GM23338 (cell line): ENCODE measurements at regions not wholly inside any gene's neighbourhood (a gene's known extent, or its start where the extent isn't known, plus 50 kb on each side); places are given as distances from the start of the nearest gene placed in this dataset.

Experiments
- ATAC-seq: fragments of 200-7000 bp; cut with Tn5 transposase; 3 replicates; pipeline ENCODE4 v1.9.1; 2020
- DNase-seq: peaks from one replicate; pipeline ENCODE4 v3.0.0-alpha.2; 2015; ENCODE audit warnings: low spot score
- H2AFZ ChIP-seq: fragments of 200-600 bp; sonication (generic); 2 replicates; pipeline ENCODE4 v1.8.0; 2016; ENCODE audit warnings: antibody characterized with exemption, mild to moderate bottlenecking, moderate library complexity
- H3F3A ChIP-seq: fragments of 200-600 bp; sonication (generic); replicated peaks from 2 replicates; pipeline ENCODE4 v1.8.0; 2017; ENCODE audit warnings: antibody characterized with exemption, mixed run types, low read depth
- H3K27ac ChIP-seq: fragments of 200-600 bp; sonication (generic); 2 replicates; pipeline ENCODE4 v1.6.1; 2016; ENCODE audit warnings: low read depth
- H3K27me3 ChIP-seq: fragments of 200-600 bp; sonication (generic); 2 replicates; pipeline ENCODE4 v1.8.0; 2016; ENCODE audit warnings: mild to moderate bottlenecking, mixed run types, moderate library complexity; ENCODE audit not compliant: insufficient read depth
- H3K36me3 ChIP-seq: fragments of 200-600 bp; sonication (generic); 2 replicates; pipeline ENCODE4 v1.8.0; 2016; ENCODE audit warnings: mild to moderate bottlenecking; ENCODE audit not compliant: insufficient read depth
- H3K4me1 ChIP-seq: fragments of 200-600 bp; sonication (generic); 2 replicates; pipeline ENCODE4 v1.8.0; 2016; ENCODE audit warnings: mild to moderate bottlenecking, moderate library complexity; ENCODE audit not compliant: insufficient read depth
- H3K4me2 ChIP-seq: fragments of 200-600 bp; sonication (generic); 2 replicates; pipeline ENCODE4 v1.7.1; 2017; ENCODE audit warnings: mixed run types
- H3K4me3 ChIP-seq: fragments of 200-600 bp; sonication (generic); 2 replicates; pipeline ENCODE4 v1.6.1; 2016; ENCODE audit warnings: mixed run types
- H3K79me2 ChIP-seq: fragments of 200-600 bp; sonication (generic); replicated peaks from 2 replicates; pipeline ENCODE4 v1.8.0; 2017; ENCODE audit warnings: mild to moderate bottlenecking; ENCODE audit not compliant: insufficient read depth
- H3K9me2 ChIP-seq: fragments of 200-600 bp; sonication (generic); 2 replicates; pipeline ENCODE4 v1.8.0; 2017; ENCODE audit not compliant: insufficient read depth
- H4K20me1 ChIP-seq: fragments of 200-600 bp; sonication (generic); replicated peaks from 2 replicates; pipeline ENCODE4 v1.8.0; 2017; ENCODE audit warnings: mild to moderate bottlenecking; ENCODE audit not compliant: insufficient read depth
- H3K27ac Mint-ChIP-seq: 2 replicates; pipeline ENCODE4 v1.8.0; 2020; ENCODE audit warnings: inconsistent platforms, mild to moderate bottlenecking, moderate library complexity, mixed read lengths
- H3K27me3 Mint-ChIP-seq: 3 replicates; pipeline ENCODE4 v1.8.0; 2022; ENCODE audit warnings: low read depth, mild to moderate bottlenecking, moderate library complexity, mixed read lengths, inconsistent platforms; ENCODE audit not compliant: insufficient read depth, poor library complexity
- H3K36me3 Mint-ChIP-seq: 3 replicates; pipeline ENCODE4 v1.8.0; 2021; ENCODE audit warnings: low read depth, mild to moderate bottlenecking, inconsistent platforms, moderate library complexity, mixed read lengths
- H3K4me1 Mint-ChIP-seq: 3 replicates; pipeline ENCODE4 v1.8.0; 2020; ENCODE audit warnings: mild to moderate bottlenecking, inconsistent platforms, mixed read lengths
- H3K4me3 Mint-ChIP-seq: 3 replicates; pipeline ENCODE4 v1.8.0; 2021; ENCODE audit warnings: moderate library complexity, mild to moderate bottlenecking, inconsistent platforms, mixed read lengths
- H3K9me3 Mint-ChIP-seq: 3 replicates; pipeline ENCODE4 v1.8.0; 2020; ENCODE audit warnings: moderate library complexity, mild to moderate bottlenecking, inconsistent platforms, mixed read lengths
- CREB1 ChIP-seq: fragments of 250-450 bp; sonication (Bioruptor Pico); IDR thresholded peaks from 2 replicates; pipeline ENCODE4 v1.5.0; 2020; ENCODE audit warnings: low read depth, mild to moderate bottlenecking, moderate library complexity
- CTCF ChIP-seq, 2 experiments: fragments of 200-600 bp in 1 of 2; sonication (generic) in 1 of 2; conservative IDR thresholded peaks; 2 replicates each; pipeline versions ENCODE4 v1.5.1 to v1.6.1; 2016 to 2017; ENCODE audit warnings: antibody characterized with exemption in 2 of 2, low read depth in 2 of 2, mild to moderate bottlenecking in 2 of 2, moderate library complexity in 1 of 2
- ETS1 ChIP-seq: IDR thresholded peaks from 2 replicates; pipeline ENCODE4 v1.6.1; 2016; ENCODE audit warnings: antibody characterized with exemption
- EZH2 ChIP-seq: fragments of 200-600 bp; sonication (generic); IDR thresholded peaks from one replicate; pipeline ENCODE4 v1.8.0; 2017; ENCODE audit warnings: antibody characterized with exemption, mild to moderate bottlenecking, low read depth; ENCODE audit not compliant: unreplicated experiment
- EZH2phosphoT487 ChIP-seq: fragments of 200-600 bp; sonication (generic); IDR thresholded peaks from one replicate; pipeline ENCODE4 v1.8.1; 2018; ENCODE audit warnings: antibody characterized with exemption; ENCODE audit not compliant: unreplicated experiment
- JUNB ChIP-seq: IDR thresholded peaks from one replicate; pipeline ENCODE4 v1.6.1; 2016; ENCODE audit warnings: antibody characterized with exemption; ENCODE audit not compliant: unreplicated experiment
- NANOG ChIP-seq: IDR thresholded peaks from 2 replicates; pipeline ENCODE4 v1.6.1; 2016; ENCODE audit warnings: antibody characterized with exemption, borderline replicate concordance
- POLR2AphosphoS5 ChIP-seq: IDR thresholded peaks from 2 replicates; pipeline ENCODE4 v1.6.1; 2016; ENCODE audit warnings: antibody characterized with exemption, low read depth
- REST ChIP-seq: IDR thresholded peaks from one replicate; pipeline ENCODE4 v1.6.1; 2018; ENCODE audit warnings: antibody characterized with exemption; ENCODE audit not compliant: unreplicated experiment
- STAT1 ChIP-seq: IDR thresholded peaks from one replicate; pipeline ENCODE4 v1.6.1; 2016; ENCODE audit warnings: antibody characterized with exemption; ENCODE audit not compliant: unreplicated experiment
- ZNF114 ChIP-seq: fragments of 250-450 bp; sonication (Bioruptor Pico); IDR thresholded peaks from 2 replicates; pipeline ENCODE4 v1.5.0; 2020; ENCODE audit warnings: mild to moderate bottlenecking, moderate library complexity
- ZNF331 ChIP-seq: fragments of 250-450 bp; sonication (Bioruptor Pico); IDR thresholded peaks from 2 replicates; pipeline ENCODE4 v1.5.0; 2020; ENCODE audit warnings: low read depth, mild to moderate bottlenecking, moderate library complexity
- ZNF462 ChIP-seq: fragments of 250-450 bp; sonication (Bioruptor Pico); IDR thresholded peaks from 2 replicates; pipeline ENCODE4 v1.5.0; 2020; ENCODE audit warnings: mild to moderate bottlenecking, moderate library complexity

- H4K20me1 ChIP-seq: no peaks in the 10 kb centered on the region
- Mint-ChIP-seq H3K4me1 (peaks cover 4% of the 10 kb centered on the region; the same call in 2 of the 3 replicates), H3K36me3 (peaks cover 64% of the 10 kb centered on the region), H3K9me3 (peaks cover 63% of the 10 kb centered on the region), H3K4me3 (no peak overlapping the region), H3K27me3 (no peaks in the 10 kb centered on the region), H3K27ac (no peak overlapping the region)
- H3K27me3 ChIP-seq: no peaks in the 10 kb centered on the region
- no peak overlapping the region for H3K4me3 ChIP-seq
- H3K9me2 ChIP-seq: 0 out of 2 replicates have a peak, but pooled peaks cover 5% of the 10 kb centered on the region
- ATAC-seq (peak; percentile 62), DNase-seq (peak; percentile 32)
- H3K27ac ChIP-seq: peak overlapping the region; percentile 3; the same call in 1 of the 2 replicates
- peaks cover 16% of the 10 kb centered on the region; the same call in 1 of the 2 replicates for H3K4me1 ChIP-seq
- no peaks in the 10 kb centered on the region for H3K79me2 ChIP-seq
- peaks cover 10% of the 10 kb centered on the region; the same call in 1 of the 2 replicates for H3K36me3 ChIP-seq
- TF ChIP-seq ZNF331 (CRISPR knock-in tag) (no peak), ETS1 (no peak), STAT1 (no peak), EZH2 (no peak), ZNF114 (CRISPR knock-in tag) (no peak), CTCF (conservative IDR thresholded peaks at IDR 0.05; ENCODE audit: low read depth in 2 of 2) (no peak), JUNB (no peak), REST (no peak), CREB1 (CRISPR knock-in tag) (no peak), NANOG (no peak; the same call in 1 of the 2 replicates), POLR2AphosphoS5 (no peak), ZNF462 (no peak), EZH2phosphoT487 (no peak)
- no peaks in the 10 kb centered on the region for H3F3A ChIP-seq
- H2AFZ ChIP-seq: no peak overlapping the region
- H3K4me2 ChIP-seq: 0 out of 2 replicates have a peak overlapping the region, but pooled peaks have one; percentile 24
Measured at GRCh38 chr5:10091701-10092100, 158.0 kb downstream of the ATPSCKMT start.
